Neural cell (in vitro differentiated cells): ENCODE measurements at regions not wholly inside any gene's neighbourhood (a gene's known extent, or its start where the extent isn't known, plus 50 kb on each side); places are given as distances from the start of the nearest gene placed in this dataset.

Source experiments
- H2AFZ ChIP-seq: fragments of 200-600, 300-800 bp; sonication (generic), shearing (Covaris generic); 2 replicates; pipeline ENCODE4 v1.6.0; 2014; ENCODE audit warnings: low read depth, mild to moderate bottlenecking, antibody characterized with exemption, low read length, moderate library complexity
- H3F3A ChIP-seq: fragments of 200-600 bp; shearing (Covaris generic); 2 replicates; pipeline ENCODE4 v1.6.1; 2016; ENCODE audit warnings: mild to moderate bottlenecking, moderate library complexity, mixed read lengths, antibody characterized with exemption, low read length; ENCODE audit not compliant: insufficient read depth, poor library complexity, severe bottlenecking
- H3K27ac ChIP-seq: fragments of 200-600, 300-800 bp; sonication (generic), shearing (Covaris generic); 2 replicates; pipeline ENCODE4 v1.5.1; 2014; ENCODE audit warnings: mild to moderate bottlenecking, low read length, moderate library complexity
- H3K27me3 ChIP-seq: fragments of 300-800, 200-600 bp; sonication (generic), shearing (Covaris generic); 2 replicates; pipeline ENCODE4 v1.6.0; 2014; ENCODE audit warnings: mild to moderate bottlenecking, low read depth, low read length, moderate library complexity; ENCODE audit not compliant: insufficient read depth
- H3K36me3 ChIP-seq: fragments of 300-800, 200-600 bp; sonication (generic), shearing (Covaris generic); 2 replicates; pipeline ENCODE4 v1.5.1; 2014; ENCODE audit warnings: mild to moderate bottlenecking, antibody characterized with exemption, low read length, moderate library complexity; ENCODE audit not compliant: insufficient read depth
- H3K4me2 ChIP-seq: fragments of 300-800, 200-600 bp; sonication (generic), shearing (Covaris generic); 2 replicates; pipeline ENCODE4 v1.6.0; 2014; ENCODE audit warnings: mild to moderate bottlenecking, low read length
- H3K4me3 ChIP-seq: fragments of 300-800, 200-600 bp; sonication (generic), shearing (Covaris generic); 2 replicates; pipeline ENCODE4 v1.5.1; 2014; ENCODE audit warnings: mild to moderate bottlenecking, low read length, moderate library complexity
- H3K79me2 ChIP-seq: fragments of 200-600 bp; shearing (Covaris generic); replicated peaks from 2 replicates; pipeline ENCODE4 v1.6.0; 2014; ENCODE audit warnings: mild to moderate bottlenecking, low read length, moderate library complexity; ENCODE audit not compliant: insufficient read depth
- H3K9ac ChIP-seq: fragments of 300-800, 200-600 bp; sonication (generic), shearing (Covaris generic); 2 replicates; pipeline ENCODE4 v1.6.1; 2016; ENCODE audit warnings: mild to moderate bottlenecking, low read length, mixed read lengths
- H3K9me2 ChIP-seq: fragments of 200-600 bp; shearing (Covaris generic); 2 replicates; pipeline ENCODE4 v1.6.1; 2016; ENCODE audit warnings: mild to moderate bottlenecking, low read length, mixed read lengths; ENCODE audit not compliant: insufficient read depth
- H3K9me3 ChIP-seq: fragments of 200-600, 300-800 bp; sonication (generic), shearing (Covaris generic); 2 replicates; pipeline ENCODE4 v1.6.1; 2016; ENCODE audit warnings: mild to moderate bottlenecking, mixed run types, low read length, moderate library complexity, mixed read lengths
- H4K20me1 ChIP-seq: fragments of 200-600 bp; shearing (Covaris generic); 2 replicates; pipeline ENCODE4 v1.6.1; 2016; ENCODE audit warnings: mild to moderate bottlenecking, mixed run types; ENCODE audit not compliant: insufficient read depth
- CTCF ChIP-seq: fragments of 450-650 bp; IDR thresholded peaks from 2 replicates; pipeline ENCODE4 v1.5.1; 2014; ENCODE audit warnings: antibody characterized with exemption, mild to moderate bottlenecking, moderate library complexity; ENCODE audit not compliant: poor library complexity, severe bottlenecking
- EP300 ChIP-seq: fragments of 450-650 bp; conservative IDR thresholded peaks from 2 replicates; pipeline ENCODE4 v1.6.1; 2014; ENCODE audit warnings: antibody characterized with exemption, mild to moderate bottlenecking, moderate library complexity; ENCODE audit not compliant: poor library complexity, severe bottlenecking
- EZH2 ChIP-seq: fragments of 200-600, 300-800 bp; shearing (Covaris generic), sonication (generic); IDR thresholded peaks from 2 replicates; pipeline ENCODE4 v1.6.1; 2014; ENCODE audit warnings: antibody characterized with exemption, low read length, borderline replicate concordance, mild to moderate bottlenecking; ENCODE audit not compliant: insufficient read depth, poor library complexity, severe bottlenecking
- MXI1 ChIP-seq: fragments of 450-650 bp; conservative IDR thresholded peaks from 2 replicates; pipeline ENCODE4 v1.6.1; 2014; ENCODE audit warnings: antibody characterized with exemption, mild to moderate bottlenecking; ENCODE audit not compliant: poor library complexity, severe bottlenecking
- POLR2AphosphoS5 ChIP-seq: IDR thresholded peaks from 2 replicates; pipeline ENCODE4 v1.6.1; 2012
- RAD21 ChIP-seq: fragments of 450-650 bp; conservative IDR thresholded peaks from 2 replicates; pipeline ENCODE4 v1.6.1; 2014; ENCODE audit warnings: antibody characterized with exemption, mild to moderate bottlenecking, moderate library complexity
- SMC3 ChIP-seq: fragments of 450-650 bp; conservative IDR thresholded peaks from 2 replicates; pipeline ENCODE4 v1.6.1; 2014; ENCODE audit warnings: antibody characterized with exemption, mild to moderate bottlenecking, moderate library complexity; ENCODE audit not compliant: poor library complexity
- TAF1 ChIP-seq: IDR thresholded peaks from 2 replicates; pipeline ENCODE4 v1.6.1; 2012; ENCODE audit warnings: low read depth
- TF ChIP-seq, protein P1 (sequence below): IDR thresholded peaks from 2 replicates; pipeline ENCODE4 v1.6.1; 2012; ENCODE audit warnings: borderline replicate concordance

DNA sequence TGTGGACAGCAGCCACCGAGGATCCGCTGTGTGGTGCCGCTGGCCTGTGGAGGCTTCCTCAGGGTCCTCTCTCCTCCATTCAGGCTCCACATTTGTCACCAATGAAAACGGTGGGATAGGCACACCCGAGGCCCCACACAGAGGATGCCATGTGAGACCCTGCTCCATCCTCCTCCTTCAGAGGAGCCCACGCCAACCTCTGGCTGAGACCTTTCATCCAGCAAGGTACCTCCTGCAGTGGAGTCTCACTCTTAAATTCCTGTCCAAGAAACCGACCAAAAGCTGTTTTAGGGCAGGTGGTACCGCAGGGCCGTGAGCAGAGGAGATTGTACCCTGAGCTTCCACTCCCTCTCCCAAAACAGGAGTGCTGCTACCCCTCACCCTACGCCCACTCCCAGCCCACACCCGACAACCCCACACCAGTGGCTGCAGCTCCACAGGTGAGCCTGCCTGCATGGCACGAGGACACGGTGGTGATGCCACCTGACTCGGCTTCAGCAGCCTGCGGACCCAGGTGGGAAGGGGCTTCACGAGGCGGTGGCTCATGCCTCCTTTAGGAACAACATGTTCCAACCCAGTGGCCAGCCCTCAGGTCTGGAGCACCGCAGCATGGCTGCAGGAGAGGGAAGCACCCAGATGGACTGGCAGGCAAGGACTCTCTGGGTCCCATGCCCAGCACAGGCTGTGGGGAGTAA is 237.6 kb upstream of the AFDN start:
- no peaks in the 10 kb centered on the region for H3K79me2 ChIP-seq
- H3F3A ChIP-seq = no peaks in the 10 kb centered on the region
- H3K4me3 ChIP-seq = no peak overlapping the region
- no peaks in the 10 kb centered on the region for H4K20me1 ChIP-seq
- no peaks in the 10 kb centered on the region for H3K9me3 ChIP-seq
- no peak overlapping the region for H3K9ac ChIP-seq
- H3K36me3 ChIP-seq = no peaks in the 10 kb centered on the region
- no peak overlapping the region for H2AFZ ChIP-seq
- H3K4me2 ChIP-seq = no peak overlapping the region
- no peak overlapping the region for H3K27ac ChIP-seq
- H3K9me2 ChIP-seq = no peaks in the 10 kb centered on the region
- H3K27me3 ChIP-seq = no peaks in the 10 kb centered on the region
- TF ChIP-seq, protein P1, sequence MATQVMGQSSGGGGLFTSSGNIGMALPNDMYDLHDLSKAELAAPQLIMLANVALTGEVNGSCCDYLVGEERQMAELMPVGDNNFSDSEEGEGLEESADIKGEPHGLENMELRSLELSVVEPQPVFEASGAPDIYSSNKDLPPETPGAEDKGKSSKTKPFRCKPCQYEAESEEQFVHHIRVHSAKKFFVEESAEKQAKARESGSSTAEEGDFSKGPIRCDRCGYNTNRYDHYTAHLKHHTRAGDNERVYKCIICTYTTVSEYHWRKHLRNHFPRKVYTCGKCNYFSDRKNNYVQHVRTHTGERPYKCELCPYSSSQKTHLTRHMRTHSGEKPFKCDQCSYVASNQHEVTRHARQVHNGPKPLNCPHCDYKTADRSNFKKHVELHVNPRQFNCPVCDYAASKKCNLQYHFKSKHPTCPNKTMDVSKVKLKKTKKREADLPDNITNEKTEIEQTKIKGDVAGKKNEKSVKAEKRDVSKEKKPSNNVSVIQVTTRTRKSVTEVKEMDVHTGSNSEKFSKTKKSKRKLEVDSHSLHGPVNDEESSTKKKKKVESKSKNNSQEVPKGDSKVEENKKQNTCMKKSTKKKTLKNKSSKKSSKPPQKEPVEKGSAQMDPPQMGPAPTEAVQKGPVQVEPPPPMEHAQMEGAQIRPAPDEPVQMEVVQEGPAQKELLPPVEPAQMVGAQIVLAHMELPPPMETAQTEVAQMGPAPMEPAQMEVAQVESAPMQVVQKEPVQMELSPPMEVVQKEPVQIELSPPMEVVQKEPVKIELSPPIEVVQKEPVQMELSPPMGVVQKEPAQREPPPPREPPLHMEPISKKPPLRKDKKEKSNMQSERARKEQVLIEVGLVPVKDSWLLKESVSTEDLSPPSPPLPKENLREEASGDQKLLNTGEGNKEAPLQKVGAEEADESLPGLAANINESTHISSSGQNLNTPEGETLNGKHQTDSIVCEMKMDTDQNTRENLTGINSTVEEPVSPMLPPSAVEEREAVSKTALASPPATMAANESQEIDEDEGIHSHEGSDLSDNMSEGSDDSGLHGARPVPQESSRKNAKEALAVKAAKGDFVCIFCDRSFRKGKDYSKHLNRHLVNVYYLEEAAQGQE = no peak
- TF ChIP-seq EP300 (no peak), POLR2AphosphoS5 (no peak), CTCF (no peak), TAF1 (no peak), RAD21 (no peak), SMC3 (no peak), EZH2 (no peak), MXI1 (no peak)

GRCh38 chr6:167589615-167589940 is 237.1 kb upstream of the AFDN start:
- H2AFZ ChIP-seq = no peak overlapping the region
- no peaks in the 10 kb centered on the region for H3K36me3 ChIP-seq
- no peak overlapping the region for H3K4me2 ChIP-seq
- H3K9me2 ChIP-seq = no peaks in the 10 kb centered on the region
- H3K79me2 ChIP-seq = no peaks in the 10 kb centered on the region
- TF ChIP-seq EP300 (no peak), MXI1 (no peak), SMC3 (no peak), CTCF (no peak)
- H3K27me3 ChIP-seq = no peaks in the 10 kb centered on the region
- no peaks in the 10 kb centered on the region for H3F3A ChIP-seq
- H4K20me1 ChIP-seq = no peaks in the 10 kb centered on the region
- no peak overlapping the region for H3K27ac ChIP-seq
- H3K9ac ChIP-seq = no peak overlapping the region
- H3K4me3 ChIP-seq = no peak overlapping the region
- H3K9me3 ChIP-seq = no peaks in the 10 kb centered on the region
